Breast epithelium (tissue), 3 donors: ENCODE measurements at regions not wholly inside any gene's neighbourhood (a gene's known extent, or its start where the extent isn't known, plus 50 kb on each side); places are given as distances from the start of the nearest gene placed in this dataset.
"Not testable (repeated sequence)": the region's sequence is repeated elsewhere in the genome, so short reads cannot be mapped to it uniquely, and the experiment has no call there.

Experiments used
- CTCF ChIP-seq, 3 donors: fragments of 450-650 bp; IDR thresholded peaks; one replicate each; pipeline ENCODE4 v1.5.1; 2016 to 2017; ENCODE audit warnings: antibody characterized with exemption in 3 of 3, mild to moderate bottlenecking in 3 of 3, moderate library complexity in 3 of 3
- POLR2A ChIP-seq: fragments of 450-650 bp; IDR thresholded peaks from one replicate; pipeline ENCODE4 v1.6.1; 2016; ENCODE audit warnings: antibody characterized with exemption, mild to moderate bottlenecking, moderate library complexity
- POLR2AphosphoS5 ChIP-seq, 3 donors: sonication (generic); formaldehyde crosslinking; IDR thresholded peaks; one replicate each; pipeline ENCODE4 v1.6.1; 2017; ENCODE audit warnings: antibody characterized with exemption in 3 of 3

GRCh38 chr16:16935909-16936308 lies 534.9 kb downstream of the XYLT1 start:
- TF ChIP-seq POLR2AphosphoS5 (IDR thresholded peaks at IDR 0.05); CTCF (IDR thresholded peaks at IDR 0.05); POLR2A: not testable (repeated sequence)
